Breast epithelium (tissue), 4 donors: ENCODE measurements at regions not wholly inside any gene's neighbourhood (a gene's known extent, or its start where the extent isn't known, plus 50 kb on each side); places are given as distances from the start of the nearest gene placed in this dataset.

Experiments
- DNase-seq, 2 donors: peaks; one replicate each; pipeline ENCODE4 v3.0.0-alpha.2; 2019; ENCODE audit warnings: low spot score in 2 of 2
- H3K27ac ChIP-seq, 2 donors: fragments of 200-600 bp; sonication (generic) in 1 of 2; one replicate each; pipeline ENCODE4 v1.5.1; 2016 to 2019; ENCODE audit warnings: mild to moderate bottlenecking in 1 of 2
- H3K27me3 ChIP-seq, 2 donors: fragments of 200-600 bp; sonication (generic) in 1 of 2; one replicate each; pipeline versions ENCODE4 v1.5.1 to v1.6.0; 2017 to 2019; ENCODE audit warnings: control low read depth in 1 of 2, mild to moderate bottlenecking in 1 of 2
- H3K36me3 ChIP-seq: fragments of 200-600 bp; one replicate; pipeline ENCODE4 v1.5.1; 2019
- H3K4me1 ChIP-seq, 2 donors: fragments of 200-600 bp; sonication (generic); one replicate each; pipeline ENCODE4 v1.5.1; 2016 to 2019; ENCODE audit warnings: control low read depth in 1 of 2
- H3K4me3 ChIP-seq, 3 donors: fragments of 200-600 bp; sonication (generic); 1 replicate in 2 of 3; 2 replicates in 1 of 3; pipeline ENCODE4 v1.5.1; 2016 to 2019; ENCODE audit warnings: mild to moderate bottlenecking in 3 of 3, moderate library complexity in 2 of 3
- H3K9me3 ChIP-seq, 2 donors: fragments of 200-600 bp; sonication (generic) in 1 of 2; one replicate each; pipeline ENCODE4 v1.5.1; 2016 to 2019; ENCODE audit warnings: control low read depth in 1 of 2
- CTCF ChIP-seq, 3 donors: fragments of 450-650 bp; IDR thresholded peaks; one replicate each; pipeline ENCODE4 v1.5.1; 2016 to 2017; ENCODE audit warnings: antibody characterized with exemption in 3 of 3, mild to moderate bottlenecking in 3 of 3, moderate library complexity in 3 of 3
- POLR2A ChIP-seq: fragments of 450-650 bp; IDR thresholded peaks from one replicate; pipeline ENCODE4 v1.6.1; 2016; ENCODE audit warnings: antibody characterized with exemption, mild to moderate bottlenecking, moderate library complexity
- POLR2AphosphoS5 ChIP-seq, 3 donors: sonication (generic); formaldehyde crosslinking; IDR thresholded peaks; one replicate each; pipeline ENCODE4 v1.6.1; 2017; ENCODE audit warnings: antibody characterized with exemption in 3 of 3
- intact Hi-C: fragments of 100-400 bp; cut with DNase I; formaldehyde crosslinking; loops from one replicate; pipeline ENCODE4 v1.15.1; 2023; ENCODE audit warnings: low total_unique reads

GRCh38 chr4:60042231-60042652 lies 1157.9 kb upstream of the ADGRL3 start:
- no peak for DNase-seq
- Histone ChIP-seq H3K36me3 (no peaks in the 10 kb centered on the region), H3K4me1 (no peaks in the 10 kb centered on the region), H3K27me3 (no peaks in the 10 kb centered on the region), H3K4me3 (no peak overlapping the region), H3K27ac (no peak overlapping the region), H3K9me3 (peaks cover 9 to 14% of the 10 kb centered on the region in 2 donors)
- intact Hi-C loops, result no loop called here
- no peak for TF ChIP-seq POLR2A

GRCh38 chr4:60042941-60043340 lies 1157.2 kb upstream of the ADGRL3 start:
- Histone ChIP-seq H3K4me1 (no peaks in the 10 kb centered on the region), H3K27me3 (no peaks in the 10 kb centered on the region), H3K27ac (no peak overlapping the region), H3K9me3 (peaks cover 9 to 14% of the 10 kb centered on the region in 2 donors), H3K4me3 (no peak overlapping the region), H3K36me3 (no peaks in the 10 kb centered on the region)
- intact Hi-C loops, result no loop called here
- no peak for TF ChIP-seq POLR2AphosphoS5 (IDR thresholded peaks at IDR 0.05)
- no peak for TF ChIP-seq CTCF (IDR thresholded peaks at IDR 0.05)
- no peak for TF ChIP-seq POLR2A
- DNase-seq, result no peak

- H3K27ac ChIP-seq, result no peak overlapping the region
- peaks cover 0 to 8% of the 10 kb centered on the region in 2 donors for H3K9me3 ChIP-seq
- no peaks in the 10 kb centered on the region for H3K4me1 ChIP-seq
- intact Hi-C loops, result no loop called here
- no peak for TF ChIP-seq POLR2AphosphoS5 (IDR thresholded peaks at IDR 0.05)
- TF ChIP-seq CTCF (IDR thresholded peaks at IDR 0.05), result no peak
- no peak for TF ChIP-seq POLR2A
- DNase-seq, result no peak
- no peaks in the 10 kb centered on the region for H3K27me3 ChIP-seq
- no peaks in the 10 kb centered on the region for H3K36me3 ChIP-seq
- no peak overlapping the region for H3K4me3 ChIP-seq
Measured at GRCh38 chr4:60078984-60079383, 1121.1 kb upstream of the ADGRL3 start.

GRCh38 chr4:60081839-60082238 lies 1118.3 kb upstream of the ADGRL3 start:
- intact Hi-C loops, result no loop called here
- no peak overlapping the region for H3K27ac ChIP-seq
- H3K9me3 ChIP-seq, result peaks cover 0 to 8% of the 10 kb centered on the region in 2 donors
- no peaks in the 10 kb centered on the region for H3K27me3 ChIP-seq
- H3K4me1 ChIP-seq, result no peaks in the 10 kb centered on the region
- no peak for TF ChIP-seq POLR2AphosphoS5 (IDR thresholded peaks at IDR 0.05)
- TF ChIP-seq CTCF (IDR thresholded peaks at IDR 0.05), result no peak
- no peak for TF ChIP-seq POLR2A
- H3K4me3 ChIP-seq, result no peak overlapping the region
- no peak for DNase-seq
- H3K36me3 ChIP-seq, result no peaks in the 10 kb centered on the region

GRCh38 chr4:60088807-60089486 lies 1111.2 kb upstream of the ADGRL3 start:
- intact Hi-C loops, result no loop called here
- TF ChIP-seq CTCF (IDR thresholded peaks at IDR 0.05) (no peak), POLR2AphosphoS5 (IDR thresholded peaks at IDR 0.05) (no peak), POLR2A (no peak)

More at GRCh38 chr4:60088807-60089486, 1111.2 kb upstream of the ADGRL3 start:
- Histone ChIP-seq H3K4me3 (no peak overlapping the region), H3K36me3 (no peaks in the 10 kb centered on the region), H3K9me3 (no peaks in the 10 kb centered on the region), H3K27ac (no peak overlapping the region), H3K4me1 (no peaks in the 10 kb centered on the region), H3K27me3 (no peaks in the 10 kb centered on the region)
- DNase-seq, result no peak
